Panc1 (cell line): ENCODE measurements at regions not wholly inside any gene's neighbourhood (a gene's known extent, or its start where the extent isn't known, plus 50 kb on each side); places are given as distances from the start of the nearest gene placed in this dataset.

Experiments used
- CTCF ChIP-seq: fragments of 450-650 bp; IDR thresholded peaks from 2 replicates; pipeline ENCODE4 v1.5.1; 2017; ENCODE audit warnings: mild to moderate bottlenecking
- POLR2AphosphoS5 ChIP-seq: IDR thresholded peaks from 2 replicates; pipeline ENCODE4 v1.6.1; 2012; ENCODE audit warnings: mild to moderate bottlenecking, low read depth, low read length, moderate library complexity
- REST ChIP-seq, 2 experiments: IDR thresholded peaks; 2 replicates each; pipeline ENCODE4 v1.6.1; 2011 to 2012; ENCODE audit warnings: low read depth in 2 of 2, control low read depth in 1 of 2, low read length in 1 of 2, mild to moderate bottlenecking in 1 of 2, moderate library complexity in 1 of 2; ENCODE audit not compliant: insufficient read depth in 1 of 2
- TCF7L2 ChIP-seq: IDR thresholded peaks from 2 replicates; pipeline ENCODE4 v1.6.1; 2011; ENCODE audit warnings: mild to moderate bottlenecking, low read depth, low read length, inconsistent platforms

- TF ChIP-seq CTCF, result no peak
- no peak for TF ChIP-seq TCF7L2
- no peak for TF ChIP-seq POLR2AphosphoS5
- TF ChIP-seq REST (IDR thresholded peaks at IDR 0.05; ENCODE audit: insufficient read depth in 1 of 2, low read depth in 2 of 2, low read length in 1 of 2), result no peak
Observed at GRCh38 chr15:66947471-66947870, 117.9 kb upstream of the SMAD3 start.
